ENCODE measurements at regions not wholly inside any gene's neighbourhood (a gene's known extent, or its start where the extent isn't known, plus 50 kb on each side); places are given as distances from the start of the nearest gene placed in this dataset.

DNA sequence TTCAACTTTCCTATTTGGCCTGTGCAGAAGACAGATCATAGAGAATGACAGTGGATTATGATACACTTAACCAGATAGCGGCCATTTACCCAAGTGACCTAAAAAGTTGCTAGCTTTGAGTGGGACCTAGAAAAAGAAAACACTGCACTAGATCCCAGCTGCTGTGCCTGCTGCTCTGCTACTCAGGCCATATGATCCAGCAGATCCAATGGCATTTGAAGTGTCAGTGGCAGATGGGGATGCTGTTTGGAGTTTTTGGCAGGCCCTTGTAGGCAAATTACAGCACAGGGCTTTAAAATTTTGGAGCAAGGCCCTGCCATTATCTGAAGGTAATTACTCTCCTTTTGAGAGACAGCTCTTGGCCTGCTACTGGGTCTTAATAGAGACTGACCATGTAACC is 74.0 kb upstream of the KCNE2 start:
- no peak overlapping the region for H3K4me3 ChIP-seq
- H3K4me1 ChIP-seq: no peaks in the 10 kb centered on the region
- no peak overlapping the region for H3K27ac ChIP-seq
- no peaks in the 10 kb centered on the region for H3K9me3 ChIP-seq
- TF ChIP-seq POLR2A (IDR thresholded peaks at IDR 0.05): no peak
- TF ChIP-seq, protein P1, sequence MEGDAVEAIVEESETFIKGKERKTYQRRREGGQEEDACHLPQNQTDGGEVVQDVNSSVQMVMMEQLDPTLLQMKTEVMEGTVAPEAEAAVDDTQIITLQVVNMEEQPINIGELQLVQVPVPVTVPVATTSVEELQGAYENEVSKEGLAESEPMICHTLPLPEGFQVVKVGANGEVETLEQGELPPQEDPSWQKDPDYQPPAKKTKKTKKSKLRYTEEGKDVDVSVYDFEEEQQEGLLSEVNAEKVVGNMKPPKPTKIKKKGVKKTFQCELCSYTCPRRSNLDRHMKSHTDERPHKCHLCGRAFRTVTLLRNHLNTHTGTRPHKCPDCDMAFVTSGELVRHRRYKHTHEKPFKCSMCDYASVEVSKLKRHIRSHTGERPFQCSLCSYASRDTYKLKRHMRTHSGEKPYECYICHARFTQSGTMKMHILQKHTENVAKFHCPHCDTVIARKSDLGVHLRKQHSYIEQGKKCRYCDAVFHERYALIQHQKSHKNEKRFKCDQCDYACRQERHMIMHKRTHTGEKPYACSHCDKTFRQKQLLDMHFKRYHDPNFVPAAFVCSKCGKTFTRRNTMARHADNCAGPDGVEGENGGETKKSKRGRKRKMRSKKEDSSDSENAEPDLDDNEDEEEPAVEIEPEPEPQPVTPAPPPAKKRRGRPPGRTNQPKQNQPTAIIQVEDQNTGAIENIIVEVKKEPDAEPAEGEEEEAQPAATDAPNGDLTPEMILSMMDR (IDR thresholded peaks at IDR 0.05): no peak
- DNase-seq: no peak
- H3K27me3 ChIP-seq: no peaks in the 10 kb centered on the region
- 90 to 100% methylated on average over 1 of the region's 1 CpG for WGBS, 2 donors
- intact Hi-C loops (cut with DNase I; ENCODE audit: low total_unique reads): no loop called here
- no peaks in the 10 kb centered on the region for H3K36me3 ChIP-seq (ENCODE audit: low read depth, missing control alignments)

DNA sequence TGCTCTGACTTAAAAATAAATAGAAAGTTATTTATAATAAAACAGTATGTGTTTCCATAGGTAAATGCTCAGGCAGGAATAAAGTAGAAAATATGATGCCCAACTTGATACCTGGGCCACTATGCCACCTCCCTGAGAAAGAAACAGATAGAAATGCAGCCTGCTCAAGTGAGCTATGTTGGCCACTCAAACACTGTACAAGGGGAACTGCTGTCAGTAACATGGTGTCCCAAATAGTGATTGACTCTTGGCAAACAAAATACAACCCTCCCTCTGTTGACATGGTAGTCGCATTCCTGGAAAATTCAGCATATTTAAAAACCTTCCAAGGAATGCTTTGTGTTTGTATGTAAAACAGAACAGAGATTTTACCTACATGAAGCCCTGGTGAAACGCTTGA is 66.9 kb upstream of the KCNE2 start:
- H3K27ac ChIP-seq: no peak overlapping the region
- 92 to 94% methylated on average over 2 of the region's 2 CpGs for WGBS, 2 donors
- intact Hi-C loops (cut with DNase I; ENCODE audit: low total_unique reads): no loop called here
- no peaks in the 10 kb centered on the region for H3K36me3 ChIP-seq (ENCODE audit: low read depth, missing control alignments)
- no peaks in the 10 kb centered on the region for H3K4me1 ChIP-seq
- no peak overlapping the region for H3K4me3 ChIP-seq
- H3K9me3 ChIP-seq: no peaks in the 10 kb centered on the region
- H3K27me3 ChIP-seq: no peaks in the 10 kb centered on the region
- no peak for DNase-seq
- TF ChIP-seq, protein P1 (IDR thresholded peaks at IDR 0.05): no peak
- TF ChIP-seq POLR2A (IDR thresholded peaks at IDR 0.05): no peak

- H3K27me3 ChIP-seq: no peaks in the 10 kb centered on the region
- H3K27ac ChIP-seq: no peak overlapping the region
- TF ChIP-seq, protein P1 (IDR thresholded peaks at IDR 0.05): no peak
- no peak for TF ChIP-seq POLR2A (IDR thresholded peaks at IDR 0.05)
- H3K4me1 ChIP-seq: no peaks in the 10 kb centered on the region
- no peaks in the 10 kb centered on the region for H3K36me3 ChIP-seq (ENCODE audit: low read depth, missing control alignments)
- intact Hi-C loops (cut with DNase I; ENCODE audit: low total_unique reads): no loop called here
- DNase-seq: no peak
- no peak overlapping the region for H3K4me3 ChIP-seq
- no peaks in the 10 kb centered on the region for H3K9me3 ChIP-seq
- 86 to 87% methylated on average over 3 of the region's 3 CpGs for WGBS, 2 donors
Observed at GRCh38 chr21:34298534-34299167, 65.2 kb upstream of the KCNE2 start.

- TF ChIP-seq POLR2A (IDR thresholded peaks at IDR 0.05): no peak
- TF ChIP-seq, protein P1 (IDR thresholded peaks at IDR 0.05): no peak
- Histone ChIP-seq H3K4me1 (no peaks in the 10 kb centered on the region), H3K27ac (no peak overlapping the region), H3K9me3 (no peaks in the 10 kb centered on the region), H3K27me3 (no peaks in the 10 kb centered on the region), H3K4me3 (no peak overlapping the region), H3K36me3 (ENCODE audit: low read depth, missing control alignments) (no peaks in the 10 kb centered on the region)
- intact Hi-C loops (cut with DNase I; ENCODE audit: low total_unique reads): no loop called here
- 80 to 82% methylated on average over 2 of the region's 2 CpGs for WGBS, 2 donors
- no peak for DNase-seq
Observed at GRCh38 chr21:34299168-34299539, 64.7 kb upstream of the KCNE2 start.

- Histone ChIP-seq H3K4me1 (no peaks in the 10 kb centered on the region), H3K36me3 (ENCODE audit: low read depth, missing control alignments) (no peaks in the 10 kb centered on the region), H3K9me3 (no peaks in the 10 kb centered on the region), H3K27ac (no peak overlapping the region), H3K27me3 (no peaks in the 10 kb centered on the region), H3K4me3 (no peak overlapping the region)
- TF ChIP-seq, protein P1 (IDR thresholded peaks at IDR 0.05): no peak
- no peak for TF ChIP-seq POLR2A (IDR thresholded peaks at IDR 0.05)
- intact Hi-C loops (cut with DNase I; ENCODE audit: low total_unique reads): no loop called here
- no peak for DNase-seq
- 88 to 94% methylated on average over 6 of the region's 6 CpGs for WGBS, 2 donors
Observed at GRCh38 chr21:34302521-34302920, 61.3 kb upstream of the KCNE2 start.
